ENCODE measurements at regions not wholly inside any gene's neighbourhood (a gene's known extent, or its start where the extent isn't known, plus 50 kb on each side); places are given as distances from the start of the nearest gene placed in this dataset.
A peak's percentile ranks its signal among the peaks of the same experiment; 100 is the strongest.

GRCh38 chr6:164404812-164405488 is 904.5 kb downstream of the C6orf118 start:
- Histone ChIP-seq H3K4me1 (ENCODE audit: control insufficient read depth, insufficient read depth, low read length) (peaks cover 2% of the 10 kb centered on the region), H3K4me3 (ENCODE audit: low read length) (no peak overlapping the region), H3K27ac (ENCODE audit: low read length) (no peak overlapping the region), H3K9me3 (ENCODE audit: control insufficient read depth, low read length) (no peaks in the 10 kb centered on the region), H3K27me3 (ENCODE audit: control insufficient read depth, insufficient read depth) (no peaks in the 10 kb centered on the region)
- intact Hi-C loops (cut with DNase I): no loop called here
- DNase-seq: no peak
- 84% methylated on average over 4 of the region's 4 CpGs for WGBS
- ATAC-seq: no peak

GRCh38 chr6:164401871-164402270 is 907.5 kb downstream of the C6orf118 start:
- intact Hi-C loops (cut with DNase I): no loop called here
- H3K27ac ChIP-seq (ENCODE audit: low read length): no peak overlapping the region
- H3K27me3 ChIP-seq (ENCODE audit: control insufficient read depth, insufficient read depth): no peaks in the 10 kb centered on the region
- ATAC-seq: no peak
- no peaks in the 10 kb centered on the region for H3K4me1 ChIP-seq (ENCODE audit: control insufficient read depth, insufficient read depth, low read length)
- H3K4me3 ChIP-seq (ENCODE audit: low read length): no peak overlapping the region
- DNase-seq: no peak
- no peaks in the 10 kb centered on the region for H3K9me3 ChIP-seq (ENCODE audit: control insufficient read depth, low read length)
- WGBS: 94% methylated on average over 2 of the region's 2 CpGs

DNA sequence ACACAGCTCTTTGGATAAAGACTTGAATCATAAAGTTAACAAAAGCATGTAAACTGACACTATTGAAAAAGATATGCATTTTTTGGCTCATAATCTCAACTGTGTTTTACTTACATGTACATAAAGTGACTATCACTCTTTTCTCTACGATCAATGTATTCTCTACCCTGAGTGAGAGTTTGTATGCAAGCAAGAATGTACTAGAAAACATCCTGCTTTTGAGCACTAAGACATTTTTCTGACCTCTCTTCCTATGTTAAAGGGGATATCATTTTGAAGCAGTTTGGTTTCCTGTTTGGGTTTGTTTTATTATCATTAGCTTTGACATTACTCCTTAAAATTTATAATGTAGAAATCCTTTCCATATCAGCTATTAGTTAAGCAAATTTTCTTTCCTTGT is 910.8 kb downstream of the C6orf118 start:
- peak overlapping the region; percentile 35 for H3K4me3 ChIP-seq (ENCODE audit: low read length)
- WGBS: 49% methylated on average over 1 of the region's 1 CpG
- no peak for DNase-seq
- no peaks in the 10 kb centered on the region for H3K4me1 ChIP-seq (ENCODE audit: control insufficient read depth, insufficient read depth, low read length)
- H3K27me3 ChIP-seq (ENCODE audit: control insufficient read depth, insufficient read depth): no peaks in the 10 kb centered on the region
- H3K27ac ChIP-seq (ENCODE audit: low read length): no peak overlapping the region
- no peaks in the 10 kb centered on the region for H3K9me3 ChIP-seq (ENCODE audit: control insufficient read depth, low read length)
- intact Hi-C loops (cut with DNase I): loop anchor here in 1 of 4 donors (10.0 kb wide), 1 partner anchor 1626 kb away; no protein-coding TSS in a partner anchor
- no peak for ATAC-seq

DNA sequence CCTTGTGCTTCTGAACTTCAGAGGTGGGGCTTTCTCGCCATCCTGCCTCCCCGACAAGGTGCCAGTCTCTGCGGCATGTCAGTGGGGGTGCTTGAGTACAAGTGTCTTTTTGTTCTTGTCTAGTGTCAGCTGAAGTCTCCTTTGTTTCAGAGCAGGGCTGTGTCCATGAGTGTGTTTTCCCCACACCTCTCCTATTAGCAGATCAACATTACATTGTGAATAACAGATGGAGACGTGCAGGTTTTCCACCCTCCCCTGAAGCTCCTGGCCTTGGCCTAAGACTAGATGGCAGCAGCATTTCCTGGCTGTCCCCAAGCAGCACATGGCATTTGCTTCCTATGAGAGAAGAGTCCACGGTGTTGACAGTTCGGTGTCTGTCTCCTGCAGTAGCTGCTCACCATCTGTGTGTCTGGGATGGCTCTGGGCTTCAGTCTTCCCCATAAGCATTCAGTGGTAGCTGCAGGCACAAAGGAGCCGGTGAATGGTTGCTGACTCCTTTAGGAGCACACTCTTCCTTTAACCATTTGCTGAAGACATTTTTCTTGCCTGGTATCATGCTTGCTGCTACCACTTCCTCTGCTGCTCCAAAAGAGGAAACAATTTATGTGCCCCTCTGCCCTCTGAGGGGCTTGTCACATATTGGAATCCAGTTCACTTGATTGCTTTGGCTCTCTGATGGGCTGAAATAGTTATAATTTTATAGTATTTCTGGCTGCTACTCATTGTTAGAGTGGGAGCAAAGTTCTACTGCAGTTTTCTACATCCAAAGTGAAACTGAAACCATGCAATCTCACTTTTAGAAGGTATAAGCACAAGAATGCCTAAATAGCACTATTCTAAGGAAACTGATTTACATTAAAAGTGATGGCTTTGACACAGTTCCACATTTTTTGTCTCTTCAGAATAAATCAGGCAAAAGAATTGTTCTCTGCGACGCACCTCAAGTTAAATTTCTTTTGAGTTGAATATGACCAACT is 913.0 kb downstream of the C6orf118 start:
- ATAC-seq (peak in 1 of 2 donors; percentile 40), DNase-seq (no peak)
- peak overlapping the region; percentile 55 for H3K4me3 ChIP-seq (ENCODE audit: low read length)
- H3K4me1 ChIP-seq (ENCODE audit: control insufficient read depth, insufficient read depth, low read length): no peaks in the 10 kb centered on the region
- no peaks in the 10 kb centered on the region for H3K27me3 ChIP-seq (ENCODE audit: control insufficient read depth, insufficient read depth)
- intact Hi-C loops (cut with DNase I): loop anchor here in 1 of 4 donors (10.0 kb wide), 1 partner anchor 1628 kb away; no protein-coding TSS in a partner anchor
- peak overlapping the region; percentile 46 for H3K27ac ChIP-seq (ENCODE audit: low read length)
- 73% methylated on average over 9 of the region's 9 CpGs for WGBS
- H3K9me3 ChIP-seq (ENCODE audit: control insufficient read depth, low read length): no peaks in the 10 kb centered on the region

GRCh38 chr6:164379795-164380194 is 929.6 kb downstream of the C6orf118 start:
- H3K4me3 ChIP-seq (ENCODE audit: low read length): no peak overlapping the region
- no peak overlapping the region for H3K27ac ChIP-seq (ENCODE audit: low read length)
- H3K27me3 ChIP-seq (ENCODE audit: control insufficient read depth, insufficient read depth): no peaks in the 10 kb centered on the region
- ATAC-seq: no peak
- DNase-seq: no peak
- H3K9me3 ChIP-seq (ENCODE audit: control insufficient read depth, low read length): no peaks in the 10 kb centered on the region
- WGBS: 63% methylated on average over 1 of the region's 1 CpG
- no peaks in the 10 kb centered on the region for H3K4me1 ChIP-seq (ENCODE audit: control insufficient read depth, insufficient read depth, low read length)
- intact Hi-C loops (cut with DNase I): no loop called here

DNA sequence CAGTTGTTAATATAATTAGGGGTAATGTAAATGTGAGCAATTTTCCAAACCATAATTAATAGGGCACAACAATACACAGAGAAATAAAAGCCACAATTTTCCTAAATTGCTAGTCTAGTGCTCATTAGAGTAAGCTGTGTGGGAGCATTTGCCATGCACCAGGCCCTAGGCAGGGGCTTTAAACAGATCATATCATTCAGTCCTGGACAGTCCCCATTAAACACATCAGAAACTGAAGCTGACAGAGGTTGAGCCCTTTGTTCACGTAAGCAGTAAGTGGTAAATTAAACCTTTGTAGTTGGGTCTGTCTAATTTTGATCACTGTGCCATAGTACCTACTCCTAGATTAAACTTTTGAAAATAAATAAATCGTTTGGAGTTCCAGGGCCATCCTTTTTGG is 931.1 kb downstream of the C6orf118 start:
- intact Hi-C loops (cut with DNase I): no loop called here
- ATAC-seq (no peak), DNase-seq (no peak)
- no peaks in the 10 kb centered on the region for H3K27me3 ChIP-seq (ENCODE audit: control insufficient read depth, insufficient read depth)
- H3K9me3 ChIP-seq (ENCODE audit: control insufficient read depth, low read length): no peaks in the 10 kb centered on the region
- H3K4me3 ChIP-seq (ENCODE audit: low read length): no peak overlapping the region
- H3K4me1 ChIP-seq (ENCODE audit: control insufficient read depth, insufficient read depth, low read length): no peaks in the 10 kb centered on the region
- no peak overlapping the region for H3K27ac ChIP-seq (ENCODE audit: low read length)
- WGBS: 89% methylated on average over 2 of the region's 2 CpGs

DNA sequence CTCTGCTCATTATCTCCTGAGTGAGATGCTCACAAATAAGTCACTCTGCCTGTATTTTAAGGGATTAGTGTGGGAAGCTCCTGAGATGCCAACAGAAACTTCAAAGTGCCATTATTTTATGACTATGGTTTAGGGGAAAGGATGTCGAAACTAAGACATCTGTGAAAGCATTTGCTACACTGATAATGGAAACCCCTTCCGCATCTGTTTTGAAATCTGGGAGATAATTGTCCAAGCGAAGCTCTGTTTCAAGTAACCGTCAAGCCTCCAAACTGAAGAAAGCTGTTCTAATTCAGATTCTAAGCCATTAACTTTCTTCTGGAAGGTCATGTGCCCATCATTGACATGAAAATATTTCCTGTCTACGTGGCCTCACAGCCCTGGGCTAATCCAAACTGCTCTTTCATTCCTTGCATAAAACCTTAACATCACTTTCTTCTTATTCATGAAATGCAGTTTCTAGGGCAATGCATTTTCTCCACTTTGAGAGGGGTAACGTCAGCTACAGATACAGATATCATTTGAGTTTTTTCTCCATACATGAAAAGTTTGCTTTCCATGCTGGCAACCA is 932.0 kb downstream of the C6orf118 start:
- no peak for DNase-seq
- 73% methylated on average over 6 of the region's 6 CpGs for WGBS
- no peak overlapping the region for H3K4me3 ChIP-seq (ENCODE audit: low read length)
- no peak for ATAC-seq
- H3K9me3 ChIP-seq (ENCODE audit: control insufficient read depth, low read length): no peaks in the 10 kb centered on the region
- no peaks in the 10 kb centered on the region for H3K27me3 ChIP-seq (ENCODE audit: control insufficient read depth, insufficient read depth)
- H3K4me1 ChIP-seq (ENCODE audit: control insufficient read depth, insufficient read depth, low read length): no peaks in the 10 kb centered on the region
- no peak overlapping the region for H3K27ac ChIP-seq (ENCODE audit: low read length)
- intact Hi-C loops (cut with DNase I): no loop called here

DNA sequence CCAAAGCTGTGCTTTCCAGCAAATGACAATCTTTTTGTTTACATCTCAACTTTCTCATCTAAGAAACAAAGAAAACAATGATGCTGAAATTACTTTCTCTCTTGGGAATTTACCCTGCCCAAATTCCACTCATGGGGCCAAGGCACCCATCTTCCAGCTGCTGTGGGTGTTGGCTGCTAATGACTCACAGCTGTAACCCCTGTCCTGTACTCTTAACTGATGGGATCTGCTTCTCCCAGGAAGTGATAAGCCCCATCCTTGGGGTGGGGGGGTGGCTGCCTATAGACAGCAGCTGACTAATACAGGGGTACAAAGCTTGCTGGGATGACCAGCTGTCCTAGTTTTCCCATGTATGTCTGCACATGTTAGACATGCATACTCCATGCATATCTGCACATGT is 938.6 kb downstream of the C6orf118 start:
- ATAC-seq: peak in 1 of 2 donors; percentile 28
- intact Hi-C loops (cut with DNase I): no loop called here

GRCh38 chr6:164359441-164359840 is 944.9 kb downstream of the QKI start:
- 91% methylated on average over 2 of the region's 2 CpGs for WGBS
- Histone ChIP-seq H3K27ac (ENCODE audit: low read length) (no peak overlapping the region), H3K9me3 (ENCODE audit: control insufficient read depth, low read length) (no peaks in the 10 kb centered on the region), H3K4me1 (ENCODE audit: control insufficient read depth, insufficient read depth, low read length) (no peaks in the 10 kb centered on the region), H3K27me3 (ENCODE audit: control insufficient read depth, insufficient read depth) (no peaks in the 10 kb centered on the region), H3K4me3 (ENCODE audit: low read length) (no peak overlapping the region)
- ATAC-seq: no peak
- intact Hi-C loops (cut with DNase I): no loop called here
- no peak for DNase-seq

More for the DNA sequence above, 938.6 kb downstream of the C6orf118 start:
- Histone ChIP-seq H3K9me3 (ENCODE audit: control insufficient read depth, low read length) (no peaks in the 10 kb centered on the region), H3K27me3 (ENCODE audit: control insufficient read depth, insufficient read depth) (no peaks in the 10 kb centered on the region), H3K4me1 (ENCODE audit: control insufficient read depth, insufficient read depth, low read length) (no peaks in the 10 kb centered on the region), H3K4me3 (ENCODE audit: low read length) (no peak overlapping the region), H3K27ac (ENCODE audit: low read length) (no peak overlapping the region)
- no peak for DNase-seq

DNA sequence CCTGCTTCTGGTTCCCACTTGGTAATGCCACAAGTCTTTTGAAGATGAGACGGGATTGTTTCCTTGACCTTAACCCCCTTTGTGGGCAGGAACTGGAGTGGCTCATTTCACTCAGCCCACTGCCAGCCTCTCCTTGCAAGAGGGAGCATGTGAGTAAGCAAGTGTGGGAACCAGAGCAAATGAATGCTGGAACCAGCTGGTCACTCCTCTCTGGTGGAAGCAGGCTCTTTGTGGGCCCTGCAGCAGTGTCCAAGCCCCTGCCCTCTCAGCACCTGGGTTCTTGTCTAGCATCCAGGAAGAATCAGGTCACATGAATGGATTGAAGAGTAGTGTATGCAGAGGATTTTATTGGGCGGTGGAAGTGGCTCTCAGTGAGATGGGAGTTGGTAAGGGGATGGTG is 944.5 kb downstream of the QKI start:
- DNase-seq (no peak), ATAC-seq (no peak)
- Histone ChIP-seq H3K27me3 (ENCODE audit: control insufficient read depth, insufficient read depth) (no peaks in the 10 kb centered on the region), H3K4me1 (ENCODE audit: control insufficient read depth, insufficient read depth, low read length) (no peaks in the 10 kb centered on the region), H3K27ac (ENCODE audit: low read length) (no peak overlapping the region), H3K9me3 (ENCODE audit: control insufficient read depth, low read length) (no peaks in the 10 kb centered on the region), H3K4me3 (ENCODE audit: low read length) (no peak overlapping the region)
- 89% methylated on average over 2 of the region's 2 CpGs for WGBS
- intact Hi-C loops (cut with DNase I): no loop called here

DNA sequence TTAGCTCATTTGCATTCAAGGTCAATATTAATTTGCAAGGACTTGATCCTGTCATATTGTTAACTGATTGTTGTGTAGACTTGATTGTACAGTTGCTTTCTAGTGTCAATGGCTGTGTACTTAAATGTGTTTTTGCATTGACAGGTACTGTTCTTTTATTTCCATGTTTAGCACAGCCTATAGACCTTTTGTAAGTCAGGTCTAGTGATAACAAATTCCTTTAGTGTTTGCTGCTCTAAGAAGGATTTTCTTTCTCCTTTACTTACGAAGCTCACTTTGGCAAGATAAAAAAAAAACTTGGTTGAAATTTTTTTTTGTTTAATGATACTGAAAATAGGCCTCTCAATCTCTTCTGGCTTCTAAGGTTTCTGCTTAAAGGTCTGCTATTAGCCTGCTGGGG is 942.3 kb downstream of the QKI start:
- 70% methylated on average over 1 of the region's 1 CpG for WGBS
- no peaks in the 10 kb centered on the region for H3K27me3 ChIP-seq (ENCODE audit: control insufficient read depth, insufficient read depth)
- no peak for DNase-seq
- no peak overlapping the region for H3K4me3 ChIP-seq (ENCODE audit: low read length)
- ATAC-seq: no peak
- intact Hi-C loops (cut with DNase I): no loop called here
- no peaks in the 10 kb centered on the region for H3K9me3 ChIP-seq (ENCODE audit: control insufficient read depth, low read length)
- no peak overlapping the region for H3K27ac ChIP-seq (ENCODE audit: low read length)
- no peaks in the 10 kb centered on the region for H3K4me1 ChIP-seq (ENCODE audit: control insufficient read depth, insufficient read depth, low read length)

Data from right cardiac atrium (tissue), 5 donors.